HG03521 (cell line): ENCODE measurements at regions not wholly inside any gene's neighbourhood (a gene's known extent, or its start where the extent isn't known, plus 50 kb on each side); places are given as distances from the start of the nearest gene placed in this dataset.
"Not testable (repeated sequence)": the region's sequence is repeated elsewhere in the genome, so short reads cannot be mapped to it uniquely, and the experiment has no call there.

Source experiments
- ATAC-seq: cut with Tn5 transposase; IDR thresholded peaks from one replicate; pipeline ENCODE4 v1.9.1; 2021; ENCODE audit warnings: mild to moderate bottlenecking, moderate library complexity; ENCODE audit not compliant: unreplicated experiment

- ATAC-seq: no peak
Measured at GRCh38 chr7:118404211-118404610, 179.7 kb downstream of the ANKRD7 start.

GRCh38 chr7:118418433-118418832 is 193.9 kb downstream of the ANKRD7 start:
- no peak for ATAC-seq

- ATAC-seq: no peak
Measured at GRCh38 chr7:118420888-118421287, 196.4 kb downstream of the ANKRD7 start.

- no peak for ATAC-seq
Measured at GRCh38 chr7:118429141-118429540, 204.6 kb downstream of the ANKRD7 start.

- ATAC-seq: no peak
Measured at GRCh38 chr7:118436663-118437062, 212.2 kb downstream of the ANKRD7 start.

- ATAC-seq: not testable (repeated sequence)
Measured at GRCh38 chr7:118449030-118449429, 224.5 kb downstream of the ANKRD7 start.

GRCh38 chr7:118449797-118450567 is 225.5 kb downstream of the ANKRD7 start:
- ATAC-seq: no peak

GRCh38 chr7:118452128-118452527 is 227.6 kb downstream of the ANKRD7 start:
- ATAC-seq: no peak

- ATAC-seq: no peak
Measured at GRCh38 chr7:118467381-118467780, 242.9 kb downstream of the ANKRD7 start.

- no peak for ATAC-seq
Measured at GRCh38 chr7:118472581-118472980, 248.1 kb downstream of the ANKRD7 start.

- no peak for ATAC-seq
Measured at GRCh38 chr7:118473271-118473670, 248.8 kb downstream of the ANKRD7 start.

- ATAC-seq: no peak
Measured at GRCh38 chr7:118476036-118476435, 251.5 kb downstream of the ANKRD7 start.

- no peak for ATAC-seq
Measured at GRCh38 chr7:118477036-118477435, 252.5 kb downstream of the ANKRD7 start.

GRCh38 chr7:118478236-118478635 is 253.7 kb downstream of the ANKRD7 start:
- no peak for ATAC-seq

- ATAC-seq: no peak
Measured at GRCh38 chr7:118478931-118479330, 254.4 kb downstream of the ANKRD7 start.

GRCh38 chr7:118492466-118492865 is 268.0 kb downstream of the ANKRD7 start:
- no peak for ATAC-seq

- no peak for ATAC-seq
Measured at GRCh38 chr7:118496138-118496644, 271.7 kb downstream of the ANKRD7 start.

- ATAC-seq: no peak
Measured at GRCh38 chr7:118502235-118502634, 277.7 kb downstream of the ANKRD7 start.

- ATAC-seq: no peak
Measured at GRCh38 chr7:118511146-118511545, 286.6 kb downstream of the ANKRD7 start.

GRCh38 chr7:118517275-118517674 is 292.8 kb downstream of the ANKRD7 start:
- no peak for ATAC-seq

- no peak for ATAC-seq
Measured at GRCh38 chr7:118525020-118525419, 300.5 kb downstream of the ANKRD7 start.

GRCh38 chr7:118531566-118531965 is 307.1 kb downstream of the ANKRD7 start:
- no peak for ATAC-seq

GRCh38 chr7:118559207-118559606 is 334.7 kb downstream of the ANKRD7 start:
- no peak for ATAC-seq
